ENCODE measurements at regions not wholly inside any gene's neighbourhood (a gene's known extent, or its start where the extent isn't known, plus 50 kb on each side); places are given as distances from the start of the nearest gene placed in this dataset.

GRCh38 chr6:134691180-134691579, 258.7 kb downstream of the ALDH8A1 start:
- Mint-ChIP-seq H3K27ac (no peak overlapping the region), H3K36me3 (ENCODE audit: insufficient read depth) (no peaks in the 10 kb centered on the region), H3K27me3 (no peaks in the 10 kb centered on the region), H3K9me3 (ENCODE audit: low read depth) (no peaks in the 10 kb centered on the region), H3K4me1 (ENCODE audit: low read depth) (peaks cover 7% of the 10 kb centered on the region), H3K4me3 (ENCODE audit: low read depth) (no peak overlapping the region)
- no peak for DNase-seq (ENCODE audit: low spot score, unreplicated experiment)
- TF ChIP-seq CTCF (IDR thresholded peaks at IDR 0.05; ENCODE audit: unreplicated experiment) = no peak

- no peaks in the 10 kb centered on the region for H3K36me3 Mint-ChIP-seq (ENCODE audit: insufficient read depth)
- no peak for DNase-seq (ENCODE audit: low spot score, unreplicated experiment)
- H3K4me1 Mint-ChIP-seq (ENCODE audit: low read depth) = peaks cover 9% of the 10 kb centered on the region
- H3K27me3 Mint-ChIP-seq = no peaks in the 10 kb centered on the region
- TF ChIP-seq CTCF (IDR thresholded peaks at IDR 0.05; ENCODE audit: unreplicated experiment) = no peak
- no peak overlapping the region for H3K27ac Mint-ChIP-seq
- H3K9me3 Mint-ChIP-seq (ENCODE audit: low read depth) = no peaks in the 10 kb centered on the region
- H3K4me3 Mint-ChIP-seq (ENCODE audit: low read depth) = no peak overlapping the region
Observed at GRCh38 chr6:134690048-134690447, 259.9 kb downstream of the ALDH8A1 start.

GRCh38 chr6:134689641-134690040, 260.3 kb downstream of the ALDH8A1 start:
- no peaks in the 10 kb centered on the region for H3K9me3 Mint-ChIP-seq (ENCODE audit: low read depth)
- DNase-seq (ENCODE audit: low spot score, unreplicated experiment) = no peak
- H3K36me3 Mint-ChIP-seq (ENCODE audit: insufficient read depth) = no peaks in the 10 kb centered on the region
- H3K27me3 Mint-ChIP-seq = no peaks in the 10 kb centered on the region
- peaks cover 9% of the 10 kb centered on the region for H3K4me1 Mint-ChIP-seq (ENCODE audit: low read depth)
- no peak overlapping the region for H3K4me3 Mint-ChIP-seq (ENCODE audit: low read depth)
- no peak for TF ChIP-seq CTCF (IDR thresholded peaks at IDR 0.05; ENCODE audit: unreplicated experiment)
- no peak overlapping the region for H3K27ac Mint-ChIP-seq

- Mint-ChIP-seq H3K27ac (no peak overlapping the region), H3K36me3 (ENCODE audit: insufficient read depth) (no peaks in the 10 kb centered on the region), H3K9me3 (ENCODE audit: low read depth) (no peaks in the 10 kb centered on the region), H3K4me3 (ENCODE audit: low read depth) (no peak overlapping the region), H3K27me3 (no peaks in the 10 kb centered on the region), H3K4me1 (ENCODE audit: low read depth) (peaks cover 9% of the 10 kb centered on the region)
- no peak for DNase-seq (ENCODE audit: low spot score, unreplicated experiment)
- TF ChIP-seq CTCF (IDR thresholded peaks at IDR 0.05; ENCODE audit: unreplicated experiment) = no peak
Observed at GRCh38 chr6:134689177-134689576, 260.7 kb downstream of the ALDH8A1 start.

GRCh38 chr6:134686071-134686470, 263.8 kb downstream of the ALDH8A1 start:
- Mint-ChIP-seq H3K36me3 (ENCODE audit: insufficient read depth) (no peaks in the 10 kb centered on the region), H3K4me3 (ENCODE audit: low read depth) (no peak overlapping the region), H3K27ac (no peak overlapping the region), H3K9me3 (ENCODE audit: low read depth) (no peaks in the 10 kb centered on the region), H3K27me3 (no peaks in the 10 kb centered on the region), H3K4me1 (ENCODE audit: low read depth) (peaks cover 9% of the 10 kb centered on the region)
- no peak for DNase-seq (ENCODE audit: low spot score, unreplicated experiment)
- no peak for TF ChIP-seq CTCF (IDR thresholded peaks at IDR 0.05; ENCODE audit: unreplicated experiment)
